EH (cell line): ENCODE measurements at regions not wholly inside any gene's neighbourhood (a gene's known extent, or its start where the extent isn't known, plus 50 kb on each side); places are given as distances from the start of the nearest gene placed in this dataset.

Experiments used
- DNase-seq: peaks from one replicate; pipeline ENCODE4 v3.0.0-alpha.2; 2015; ENCODE audit warnings: low read depth

DNA sequence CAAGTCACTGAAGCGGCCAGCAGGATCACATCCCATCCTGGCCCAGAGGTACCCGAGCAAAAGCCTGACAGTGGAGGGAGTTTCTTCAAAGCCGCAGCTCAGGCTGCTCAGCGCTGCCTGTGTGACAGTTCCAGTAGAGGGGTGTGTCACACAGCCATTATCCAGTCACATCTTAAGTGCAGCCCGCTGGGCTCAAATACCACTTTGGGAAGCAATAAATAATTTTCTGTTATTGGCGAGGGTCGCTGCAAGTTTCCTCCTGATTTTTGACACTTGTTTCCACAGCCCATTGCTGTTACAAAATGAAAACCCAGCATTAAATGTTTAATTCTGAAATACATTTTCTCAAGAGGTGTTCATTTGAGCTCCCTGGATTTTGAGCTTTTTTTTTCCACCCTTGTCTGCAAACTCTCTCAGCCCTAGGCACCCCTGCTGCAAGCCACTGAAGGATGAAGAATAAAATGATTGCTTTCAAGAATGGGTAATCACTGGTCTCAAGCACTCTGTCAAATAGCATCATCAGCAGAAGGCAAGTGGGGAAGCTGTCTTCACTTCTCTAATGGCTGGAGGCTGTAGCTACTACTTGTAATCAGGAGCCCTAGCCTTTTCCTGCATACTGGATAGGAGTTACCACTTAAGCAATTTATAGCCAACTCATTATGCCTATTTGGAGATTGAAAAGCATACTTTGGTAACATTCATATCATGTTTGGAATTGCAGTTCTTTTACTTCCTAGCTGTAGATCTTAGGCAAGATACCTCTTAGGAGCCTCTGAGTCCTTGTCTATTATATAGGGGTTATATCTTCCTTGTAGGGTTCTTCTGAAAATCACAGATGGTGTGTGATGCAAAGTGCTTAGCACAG is 373.7 kb downstream of the METTL15 start:
- DNase-seq: peak; percentile 57

DNA sequence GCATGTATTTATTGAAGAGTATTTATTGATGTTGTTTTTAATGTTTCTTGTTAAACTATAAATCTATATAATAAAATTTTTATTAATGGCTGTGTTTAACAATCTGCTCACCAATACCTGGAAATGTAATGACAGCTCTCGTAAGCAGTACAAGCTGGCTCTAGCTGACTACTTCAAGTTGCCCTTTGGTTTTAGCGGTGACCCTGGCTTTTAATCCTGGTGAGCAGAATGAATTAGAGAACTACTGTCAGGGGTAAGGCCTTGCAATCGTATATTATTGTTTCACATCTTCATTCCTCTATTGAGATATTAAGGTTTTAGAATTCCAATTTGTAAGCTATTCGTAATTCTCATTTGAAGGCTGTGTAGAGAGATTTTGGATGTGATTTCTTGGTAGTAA is 372.2 kb downstream of the METTL15 start:
- DNase-seq: no peak

DNA sequence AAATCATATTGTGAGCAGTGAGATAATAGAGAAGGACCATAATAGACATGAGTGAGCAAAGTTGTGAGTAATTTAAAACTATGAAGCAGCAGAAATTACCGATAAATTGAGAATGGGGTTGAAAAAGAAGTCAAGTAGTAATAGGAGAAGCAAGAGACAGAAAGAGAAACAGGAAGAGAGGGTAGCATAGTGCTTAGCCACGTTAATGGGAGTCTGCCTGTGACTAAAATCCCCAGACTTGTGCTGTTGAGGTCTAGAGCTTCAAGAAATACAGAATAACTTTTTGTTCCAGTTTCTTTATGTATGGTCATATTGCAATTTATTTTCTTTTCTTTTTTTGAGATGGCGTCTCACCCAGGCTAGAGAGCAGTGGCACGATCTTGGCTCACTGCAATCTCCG is 368.7 kb downstream of the METTL15 start:
- no peak for DNase-seq

DNA sequence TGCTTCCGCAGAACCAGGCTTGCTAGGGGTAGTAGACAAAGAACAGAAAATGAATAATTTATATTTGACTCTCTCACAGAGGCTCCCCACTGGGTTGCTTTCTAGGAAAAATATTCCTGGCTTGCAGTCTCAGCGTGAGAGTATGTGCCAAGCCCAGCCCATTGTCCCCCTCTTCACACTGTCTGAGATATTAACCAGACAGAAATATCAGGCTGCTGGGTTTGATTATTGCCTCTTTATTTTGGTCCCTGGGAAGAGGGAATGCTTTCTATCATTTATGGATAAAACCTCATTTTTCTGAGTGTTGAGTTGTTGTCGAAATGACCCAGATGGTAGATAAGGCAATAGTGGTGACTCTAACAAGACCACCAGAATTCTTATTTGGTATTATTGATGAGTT is 367.9 kb downstream of the METTL15 start:
- DNase-seq: no peak

DNA sequence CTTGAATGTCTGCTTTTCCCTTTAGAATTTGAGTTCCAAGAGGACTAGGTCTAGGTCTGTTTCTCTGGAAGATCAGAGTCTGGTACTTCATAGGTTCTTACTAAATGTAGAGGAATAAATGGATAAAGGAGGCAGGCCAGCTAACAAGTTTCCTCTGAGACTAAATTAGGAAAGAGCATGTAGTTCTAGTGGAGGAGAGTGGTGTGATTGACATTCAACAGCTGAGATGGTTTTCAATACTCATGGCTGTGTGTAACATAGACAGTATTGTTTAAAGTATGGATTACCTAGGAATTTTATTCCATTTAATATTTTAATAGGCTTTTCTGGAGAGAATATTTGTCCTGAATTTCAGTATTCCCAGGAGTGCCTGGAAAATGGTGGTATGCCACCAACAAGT is 364.7 kb downstream of the METTL15 start:
- DNase-seq: no peak

DNA sequence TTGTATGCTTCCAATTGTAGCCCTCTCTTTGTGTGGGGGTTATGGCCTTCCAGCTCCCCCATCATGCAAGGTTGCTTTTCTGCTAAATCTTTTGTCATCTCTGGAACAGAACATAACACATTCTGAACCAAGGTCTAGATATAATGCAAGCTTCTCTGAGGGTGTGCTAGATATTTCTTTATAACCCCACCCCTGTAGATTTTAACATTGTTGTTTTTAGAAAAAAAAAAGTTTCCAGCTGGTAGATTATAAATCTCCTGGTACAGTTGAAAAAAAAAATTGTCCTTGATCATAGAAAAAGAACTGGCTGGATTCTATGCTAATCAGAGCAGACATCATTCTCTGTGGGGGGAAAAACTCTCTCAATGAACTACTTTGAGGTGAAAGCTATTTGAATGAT is 363.3 kb downstream of the METTL15 start:
- DNase-seq: no peak

DNA sequence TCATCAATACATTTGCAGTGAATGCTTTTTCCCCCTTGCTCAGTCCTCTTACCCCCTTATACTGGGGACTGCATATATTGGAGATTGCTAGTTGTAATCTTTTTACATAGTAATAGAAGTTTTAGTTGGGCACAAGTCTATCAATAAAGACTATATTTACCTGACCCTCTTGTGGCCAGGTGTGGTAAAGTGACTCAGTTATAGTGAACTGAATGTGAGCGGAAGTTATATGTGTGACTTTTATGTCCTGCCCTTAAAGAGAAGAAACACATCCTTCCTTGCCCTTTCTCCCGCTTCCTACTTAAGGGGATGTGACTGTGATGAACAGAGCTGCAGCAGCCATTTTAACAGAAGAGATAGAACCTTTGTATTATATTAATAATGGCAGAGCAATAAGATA is 362.0 kb downstream of the METTL15 start:
- no peak for DNase-seq

DNA sequence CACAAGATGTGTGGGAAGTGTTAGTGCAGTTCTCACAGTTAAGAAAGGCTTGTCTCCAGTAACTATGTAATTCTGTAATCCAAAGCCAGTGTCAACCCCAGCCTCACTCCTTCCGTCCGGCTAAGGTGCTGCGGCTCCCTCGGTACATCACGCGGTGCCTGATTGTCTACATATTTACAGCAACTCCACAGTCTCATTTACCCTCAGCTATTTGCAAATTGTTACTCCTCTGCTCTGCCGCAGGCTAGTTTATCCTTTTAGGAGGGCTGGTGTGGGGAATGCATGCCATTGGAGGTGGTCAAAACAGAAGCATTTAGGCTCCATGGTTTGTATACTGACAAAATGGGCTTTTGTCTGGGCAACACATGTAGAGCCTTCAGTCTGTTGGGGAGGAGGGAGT is 358.3 kb downstream of the METTL15 start:
- DNase-seq: peak; percentile 26

DNA sequence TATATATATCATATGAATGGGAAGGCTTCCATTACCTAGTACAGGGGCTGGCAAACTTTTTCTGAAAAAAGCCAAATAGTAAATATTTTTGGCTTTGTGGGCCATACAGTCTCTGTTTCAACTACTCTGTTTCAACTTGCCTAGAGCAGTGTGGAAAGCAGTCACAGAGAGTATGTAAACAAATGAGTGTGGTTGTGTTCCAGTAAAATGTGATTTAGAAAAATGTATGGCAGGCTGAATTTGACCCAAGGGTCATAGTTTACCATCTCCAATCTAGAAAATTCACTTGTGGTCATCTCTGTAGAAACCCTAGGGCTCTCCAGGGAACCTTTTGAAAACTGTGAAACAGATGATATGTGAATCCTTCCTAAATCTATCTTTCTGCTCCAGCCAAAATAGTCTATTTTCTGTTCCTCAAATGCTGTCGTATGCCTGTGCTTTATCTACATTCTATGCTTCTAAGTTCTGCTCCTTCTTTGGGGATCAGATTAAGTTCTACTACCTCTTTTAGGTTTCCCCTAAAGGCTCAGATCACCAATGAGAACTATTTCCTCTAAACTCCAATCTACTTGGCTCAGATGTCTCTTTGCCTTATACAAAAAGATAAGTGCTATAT is 356.2 kb downstream of the METTL15 start:
- peak; percentile 88 for DNase-seq

DNA sequence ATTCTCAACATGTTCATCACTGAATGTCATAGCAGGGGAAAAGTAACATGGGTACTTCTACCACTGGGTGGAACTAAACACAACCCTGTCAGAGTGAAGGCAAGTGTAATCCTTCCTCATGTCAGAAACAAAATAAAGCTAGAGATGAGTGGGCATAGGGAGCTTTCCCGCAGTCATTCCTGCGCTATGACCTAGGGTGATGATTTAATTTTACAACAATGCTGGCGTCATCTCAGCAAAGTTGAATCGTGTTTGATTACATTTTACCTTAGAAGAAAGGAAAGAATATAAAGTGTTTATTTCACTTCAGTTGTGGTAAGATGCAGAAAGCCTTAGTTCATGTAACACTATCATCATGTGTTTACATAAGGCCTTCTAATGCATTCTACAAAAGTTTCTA is 355.6 kb downstream of the METTL15 start:
- peak; percentile 63 for DNase-seq

DNA sequence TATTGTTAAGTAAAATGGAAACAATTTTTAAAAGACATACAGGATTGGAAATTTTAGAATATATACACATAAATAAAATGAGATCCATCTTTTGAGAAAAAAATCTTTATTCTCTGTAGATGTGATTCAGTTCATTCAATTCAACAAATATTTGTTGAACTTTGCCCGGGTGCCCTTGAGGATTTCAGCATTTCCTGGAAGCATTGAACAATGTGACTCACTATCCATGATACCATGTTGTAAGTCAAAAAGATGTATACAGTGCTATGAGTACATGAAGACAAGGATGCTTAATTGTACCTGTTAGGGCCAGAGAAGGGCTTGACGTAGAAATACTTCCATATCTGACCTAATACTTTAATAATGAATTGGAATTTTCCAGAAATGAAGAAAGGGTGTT is 353.7 kb downstream of the METTL15 start:
- DNase-seq: no peak

DNA sequence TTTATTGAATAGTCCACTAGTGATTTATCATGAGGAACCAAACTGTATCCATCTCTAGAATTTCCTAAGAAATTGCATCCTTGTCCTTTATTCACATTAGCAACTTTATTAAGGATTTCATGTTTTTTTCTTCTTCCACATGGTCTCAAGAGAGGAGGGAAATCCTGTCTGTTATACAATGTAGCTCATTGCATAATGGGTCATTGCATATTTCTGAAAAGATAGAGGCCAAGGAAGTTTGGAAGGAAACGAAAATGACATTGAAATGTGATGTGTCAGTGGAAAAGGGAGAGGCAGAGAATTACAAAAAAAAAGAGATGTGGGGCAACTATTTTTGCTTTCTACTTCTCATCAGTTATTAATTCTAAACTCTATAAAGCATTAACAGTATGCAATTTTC is 353.1 kb downstream of the METTL15 start:
- DNase-seq: peak; percentile 79

DNA sequence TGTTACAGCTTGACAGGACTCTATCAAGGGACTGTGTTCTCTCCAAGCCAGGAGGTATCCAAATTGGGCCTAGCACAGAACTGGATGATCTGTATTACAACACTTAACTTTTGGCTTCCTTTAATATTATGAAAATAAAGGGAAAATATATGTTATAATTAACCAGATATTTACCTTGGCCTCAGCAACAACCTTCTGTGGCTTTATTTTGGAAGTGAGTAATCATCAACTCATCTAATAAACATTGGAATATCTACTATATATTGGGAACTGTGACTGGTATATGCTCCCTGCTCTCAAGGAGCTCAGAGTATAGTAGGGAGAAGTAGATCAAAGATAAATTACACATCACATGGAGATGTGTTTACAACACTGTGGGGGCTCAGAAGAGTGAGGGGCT is 352.2 kb downstream of the METTL15 start:
- DNase-seq: no peak

DNA sequence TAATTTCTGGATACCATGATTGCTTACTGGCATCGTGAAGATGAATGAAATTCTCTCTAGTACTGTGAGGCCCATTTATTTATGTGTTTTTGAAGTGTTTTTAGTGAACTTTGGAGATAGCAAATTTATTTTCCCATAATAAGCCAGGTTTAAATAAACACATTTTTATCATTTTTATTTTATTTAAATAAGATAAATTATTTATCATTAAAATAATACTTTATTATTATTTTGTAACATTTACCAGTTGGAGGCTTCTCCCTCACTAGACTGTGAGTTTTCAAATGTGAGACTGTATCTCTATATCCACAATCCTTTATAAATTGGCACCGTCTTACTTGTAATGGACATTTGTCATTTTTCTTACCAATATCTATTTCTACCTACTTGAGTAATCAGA is 351.7 kb downstream of the METTL15 start:
- no peak for DNase-seq

DNA sequence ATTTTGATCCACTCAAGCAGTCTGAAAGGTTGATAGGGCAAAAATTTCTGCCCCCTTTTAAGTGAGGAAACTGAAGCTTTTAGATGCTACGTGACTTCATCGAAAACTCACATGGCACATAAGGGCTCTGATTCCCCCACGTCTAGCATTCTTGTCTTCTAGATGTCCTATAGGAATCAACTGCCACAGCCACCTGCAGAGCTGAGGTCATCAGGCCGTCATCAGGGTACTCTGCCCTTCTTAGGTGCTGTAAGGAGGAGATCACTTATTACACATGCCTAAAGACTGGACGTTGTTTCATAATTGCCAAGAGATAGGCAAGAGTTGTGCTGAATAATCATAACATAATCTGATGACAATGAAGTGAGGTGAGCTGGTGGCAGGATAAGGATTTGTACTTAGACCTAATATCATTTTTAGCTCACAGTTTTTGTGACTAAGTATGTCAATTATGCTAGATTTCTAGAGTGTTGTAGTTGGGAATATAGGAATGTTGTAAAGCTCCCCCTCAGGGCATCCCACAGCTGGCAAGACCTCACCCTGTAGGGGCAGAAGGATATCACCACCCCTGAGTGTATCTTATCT is 349.4 kb downstream of the METTL15 start:
- DNase-seq: peak; percentile 29

DNA sequence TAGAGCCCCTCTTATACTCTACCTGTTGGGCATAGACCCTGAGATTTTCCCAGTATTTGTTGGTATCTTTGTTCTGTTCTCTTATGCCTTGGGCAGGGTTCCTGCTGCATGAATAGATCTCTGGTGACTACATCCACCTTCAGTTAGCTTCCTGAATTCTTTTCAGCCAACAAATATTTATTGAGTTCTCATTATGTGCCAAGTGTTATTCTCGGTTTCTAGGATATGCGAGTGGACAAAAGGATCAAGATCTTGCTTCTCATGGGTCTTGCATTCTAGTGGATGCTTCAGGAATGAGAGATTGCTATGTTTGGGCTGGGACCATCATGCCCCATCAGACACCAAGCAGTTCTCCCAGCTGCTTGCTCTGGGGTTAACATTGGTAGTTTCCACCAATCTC is 340.0 kb downstream of the METTL15 start:
- peak; percentile 90 for DNase-seq

DNA sequence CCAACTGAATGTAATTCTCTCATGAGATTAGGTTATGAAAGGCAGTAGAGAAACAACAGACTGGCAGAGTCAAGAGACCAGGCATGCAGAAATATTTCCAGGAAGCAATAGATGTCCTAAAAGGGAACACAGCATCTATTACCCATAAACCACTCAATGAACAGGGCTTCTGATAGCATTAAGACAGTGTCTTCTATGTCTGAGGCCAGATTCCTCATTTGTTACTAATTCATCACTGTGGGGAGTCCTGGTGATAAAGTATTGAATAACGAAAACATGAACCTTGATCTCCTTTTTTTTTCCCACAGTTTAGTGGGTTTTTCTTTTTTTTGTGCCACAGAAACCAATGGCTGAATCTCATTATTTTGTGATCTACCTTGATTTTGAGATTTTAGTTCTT is 339.0 kb downstream of the METTL15 start:
- DNase-seq: peak; percentile 90

DNA sequence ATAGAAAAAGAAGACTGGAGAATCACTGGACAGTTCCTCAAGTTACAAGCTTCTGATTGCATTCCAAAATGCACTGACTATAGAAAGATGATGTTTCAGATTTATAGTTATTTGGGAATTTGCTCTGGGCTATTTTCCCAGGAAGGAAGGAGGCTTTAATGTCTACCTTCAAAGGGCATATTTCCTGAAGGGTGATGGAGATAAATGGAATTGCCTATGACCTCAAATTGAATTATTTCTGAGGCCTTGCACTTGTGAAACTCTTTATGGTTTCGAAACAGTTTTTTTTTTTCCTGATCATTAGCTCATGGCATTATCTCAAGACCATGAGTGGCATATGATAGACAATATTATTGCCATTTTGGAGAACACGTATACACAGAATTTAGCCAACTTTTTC is 333.9 kb downstream of the METTL15 start:
- peak; percentile 32 for DNase-seq

DNA sequence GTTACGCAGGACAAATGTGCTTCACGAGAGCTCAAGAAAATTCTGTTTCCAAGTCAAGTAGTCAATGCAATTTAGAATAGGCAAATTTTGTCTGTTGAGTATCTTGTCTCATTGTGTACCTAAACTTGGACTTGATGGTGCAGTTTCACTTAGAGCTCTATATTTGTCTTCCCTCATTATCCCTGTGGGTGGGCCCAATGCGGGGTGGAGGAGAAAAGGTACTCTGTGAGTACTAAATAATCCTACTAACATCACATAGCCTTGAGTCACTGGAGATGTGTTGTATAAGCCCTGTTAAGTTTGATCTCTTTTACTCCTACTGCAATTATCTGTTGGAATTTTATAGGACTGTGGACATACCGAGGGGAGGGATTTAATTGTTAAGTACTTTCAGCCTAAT is 331.2 kb downstream of the METTL15 start:
- no peak for DNase-seq

DNA sequence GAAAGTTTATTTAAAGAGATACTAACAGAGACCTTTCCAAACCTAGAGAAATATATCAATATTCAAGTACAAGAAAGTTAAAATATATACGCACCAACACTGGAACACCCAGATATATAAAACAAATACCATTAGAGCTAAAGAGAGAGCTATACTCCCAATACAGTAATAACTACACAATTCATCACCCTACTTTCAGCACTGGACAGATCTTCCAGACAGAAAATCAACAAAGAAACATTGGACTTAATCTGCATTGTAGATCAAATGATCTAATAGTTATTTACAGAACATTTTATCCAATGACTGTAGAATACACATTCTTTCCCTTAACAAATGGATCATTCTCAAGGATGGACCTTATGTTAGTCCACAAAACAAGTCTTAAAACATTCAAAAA is 311.9 kb downstream of the METTL15 start:
- DNase-seq: peak; percentile 28

DNA sequence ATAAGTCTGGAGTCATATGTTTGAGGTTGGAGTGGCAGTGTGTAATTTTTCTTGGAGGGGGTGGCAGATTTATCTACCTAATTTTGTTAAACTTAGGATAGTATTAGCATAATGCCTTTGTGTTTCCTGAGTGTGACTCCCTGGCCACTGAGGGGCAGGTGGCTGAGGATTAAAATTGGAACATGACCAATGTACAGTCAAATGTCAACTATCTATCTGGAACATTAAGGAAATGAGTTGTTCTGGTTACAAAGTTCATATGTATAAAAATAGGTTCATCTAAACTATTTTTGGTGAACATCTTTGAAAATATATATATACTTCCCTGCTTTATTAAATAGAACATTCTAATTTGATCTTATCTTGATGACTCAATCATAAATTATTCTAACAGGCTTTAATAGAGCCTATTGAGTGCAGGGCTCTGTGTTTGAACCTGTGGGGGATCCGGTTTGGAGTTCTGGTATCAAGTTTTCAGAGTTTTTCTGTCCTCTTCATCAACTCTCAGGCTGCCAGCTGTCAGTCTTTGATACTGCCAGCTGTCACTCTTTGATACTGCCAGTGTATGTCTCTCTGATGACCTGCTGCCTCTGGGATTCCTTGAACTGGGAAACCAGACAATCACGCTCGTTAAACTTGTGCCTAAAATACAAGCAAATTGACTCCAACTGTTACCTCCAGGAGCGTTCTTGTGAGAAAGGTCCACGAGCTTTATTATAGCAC is 309.6 kb downstream of the METTL15 start:
- peak; percentile 63 for DNase-seq

DNA sequence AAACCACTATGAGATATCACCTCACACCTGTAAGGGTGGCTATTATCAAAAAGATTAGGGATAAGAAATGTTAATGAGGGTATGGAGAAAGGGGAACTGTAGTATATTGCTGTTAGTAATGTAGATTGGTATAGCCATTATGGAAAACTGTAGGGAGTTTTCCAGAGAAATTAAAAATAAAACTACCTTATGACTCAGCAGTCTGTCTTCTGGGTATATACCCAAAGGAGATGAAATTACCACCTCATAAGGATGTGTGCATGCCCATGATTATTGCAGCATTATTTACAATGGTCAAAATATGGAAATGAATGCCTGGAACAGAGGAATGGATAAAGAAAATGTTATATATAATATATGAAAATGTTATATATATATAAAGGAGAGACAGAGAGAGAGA is 303.8 kb downstream of the METTL15 start:
- DNase-seq: no peak

DNA sequence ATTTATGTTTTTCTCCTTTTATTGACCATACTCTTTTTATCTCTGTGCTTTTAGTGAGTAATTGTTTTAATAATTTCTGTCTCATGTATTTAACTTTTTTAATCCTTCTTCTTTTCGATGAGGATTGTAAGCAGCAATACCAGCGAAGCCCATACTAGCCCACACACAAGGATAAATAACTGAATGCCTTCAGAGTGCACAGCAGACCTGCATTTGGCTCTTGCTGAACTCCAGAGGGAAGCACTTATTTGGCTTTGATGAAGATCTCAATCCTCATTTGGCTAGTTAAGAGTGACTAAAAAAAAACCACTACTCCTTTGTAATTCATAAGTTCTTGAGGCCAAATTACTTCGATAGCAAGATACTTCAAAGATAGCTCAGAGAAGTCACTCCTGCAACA is 293.3 kb downstream of the METTL15 start:
- no peak for DNase-seq
